HEK293T (cell line): ENCODE measurements at regions not wholly inside any gene's neighbourhood (a gene's known extent, or its start where the extent isn't known, plus 50 kb on each side); places are given as distances from the start of the nearest gene placed in this dataset.

ENCODE experiments used
- NFRKB ChIP-seq: fragments of 450-650 bp; IDR thresholded peaks from 2 replicates; pipeline ENCODE4 v1.6.1; 2016; ENCODE audit warnings: mild to moderate bottlenecking, moderate library complexity
- TARDBP ChIP-seq: fragments of 450-650 bp; IDR thresholded peaks from 2 replicates; pipeline ENCODE4 v1.6.1; 2016

- TF ChIP-seq NFRKB, result no peak
- no peak for TF ChIP-seq TARDBP
Observed at GRCh38 chr4:12612876-12613275, 871.3 kb downstream of the RAB28 start.
